EH (cell line): ENCODE measurements at regions not wholly inside any gene's neighbourhood (a gene's known extent, or its start where the extent isn't known, plus 50 kb on each side); places are given as distances from the start of the nearest gene placed in this dataset.

Experiments used
- DNase-seq: peaks from one replicate; pipeline ENCODE4 v3.0.0-alpha.2; 2015; ENCODE audit warnings: low read depth

GRCh38 chr14:53610947-53611346 lies 345.7 kb downstream of the BMP4 start:
- DNase-seq, result no peak

- no peak for DNase-seq
Observed at GRCh38 chr14:53609009-53609408, 347.6 kb downstream of the BMP4 start.

- DNase-seq, result no peak
Observed at GRCh38 chr14:53608369-53608768, 348.3 kb downstream of the BMP4 start.

- DNase-seq, result no peak
Observed at GRCh38 chr14:53606203-53606602, 350.4 kb downstream of the BMP4 start.

- DNase-seq, result no peak
Observed at GRCh38 chr14:53605562-53605961, 351.1 kb downstream of the BMP4 start.

GRCh38 chr14:53603994-53604393 lies 352.6 kb downstream of the BMP4 start:
- no peak for DNase-seq

GRCh38 chr14:53601409-53601808 lies 355.2 kb downstream of the BMP4 start:
- DNase-seq, result no peak

- DNase-seq, result no peak
Observed at GRCh38 chr14:53599221-53599945, 357.2 kb downstream of the BMP4 start.

GRCh38 chr14:53596853-53597525 lies 359.6 kb downstream of the BMP4 start:
- DNase-seq, result no peak

- DNase-seq, result no peak
Observed at GRCh38 chr14:53591816-53592215, 364.8 kb downstream of the BMP4 start.

- DNase-seq, result no peak
Observed at GRCh38 chr14:53581504-53581903, 375.1 kb downstream of the BMP4 start.

GRCh38 chr14:53571641-53572328 lies 384.8 kb downstream of the BMP4 start:
- DNase-seq, result no peak

- no peak for DNase-seq
Observed at GRCh38 chr14:53570411-53571387, 385.9 kb downstream of the BMP4 start.

- DNase-seq, result no peak
Observed at GRCh38 chr14:53569446-53569845, 387.2 kb downstream of the BMP4 start.

- no peak for DNase-seq
Observed at GRCh38 chr14:53567236-53567780, 389.3 kb downstream of the BMP4 start.

GRCh38 chr14:53564870-53565269 lies 391.8 kb downstream of the BMP4 start:
- no peak for DNase-seq

GRCh38 chr14:53563628-53564027 lies 393.0 kb downstream of the BMP4 start:
- DNase-seq, result no peak

GRCh38 chr14:53553221-53553620 lies 400.1 kb upstream of the DDHD1 start:
- DNase-seq, result no peak

- DNase-seq, result no peak
Observed at GRCh38 chr14:53551862-53552261, 398.7 kb upstream of the DDHD1 start.

GRCh38 chr14:53550776-53551175 lies 397.7 kb upstream of the DDHD1 start:
- DNase-seq, result no peak

GRCh38 chr14:53549956-53550355 lies 396.8 kb upstream of the DDHD1 start:
- DNase-seq, result no peak

- DNase-seq, result no peak
Observed at GRCh38 chr14:53547593-53547992, 394.5 kb upstream of the DDHD1 start.
